BJ (cell line): ENCODE measurements at regions not wholly inside any gene's neighbourhood (a gene's known extent, or its start where the extent isn't known, plus 50 kb on each side); places are given as distances from the start of the nearest gene placed in this dataset.

ENCODE experiments used
- CTCF ChIA-PET: fragments of 350-600 bp; formaldehyde crosslinking; extraction: SDS; loops from one replicate; lab custom pipeline; 2021; ENCODE audit warnings: antibody characterized with exemption, inconsistent platforms; lab: Yijun Ruan, JAX
- POLR2A ChIA-PET: fragments of 300-600 bp; sonication (Branson Sonifier 250); formaldehyde crosslinking; extraction: SDS; loops from one replicate; lab custom pipeline; 2021; ENCODE audit warnings: antibody characterized with exemption; lab: Charles Lee
- DNase-seq: peaks from one replicate; pipeline ENCODE4 v3.0.0-alpha.2; 2011; ENCODE audit warnings: low read depth
- H3K27me3 ChIP-seq: 2 replicates; pipeline ENCODE4 v1.6.0; 2011; ENCODE audit warnings: low read length; ENCODE audit not compliant: control insufficient read depth, insufficient read depth
- H3K36me3 ChIP-seq: 2 replicates; pipeline ENCODE4 v1.5.1; 2011; ENCODE audit warnings: low read length; ENCODE audit not compliant: control insufficient read depth, insufficient read depth
- H3K4me3 ChIP-seq: 2 replicates; pipeline ENCODE4 v1.5.1; 2011; ENCODE audit warnings: low read depth, mild to moderate bottlenecking, control low read depth, low read length
- TF ChIP-seq, protein P1 (sequence below): IDR thresholded peaks from 2 replicates; pipeline ENCODE4 v1.5.1; 2011; ENCODE audit warnings: low read depth, mild to moderate bottlenecking, control low read depth, inconsistent platforms, low read length, moderate library complexity; ENCODE audit not compliant: insufficient read depth

GRCh38 chr18:47748093-47748796 is 182.2 kb downstream of the SMAD2 start:
- DNase-seq: no peak
- POLR2A ChIA-PET: no interaction called here
- Histone ChIP-seq H3K4me3 (no peak overlapping the region), H3K27me3 (peaks cover 4% of the 10 kb centered on the region; the same call in 1 of the 2 replicates), H3K36me3 (no peaks in the 10 kb centered on the region)
- TF ChIP-seq, protein P1, sequence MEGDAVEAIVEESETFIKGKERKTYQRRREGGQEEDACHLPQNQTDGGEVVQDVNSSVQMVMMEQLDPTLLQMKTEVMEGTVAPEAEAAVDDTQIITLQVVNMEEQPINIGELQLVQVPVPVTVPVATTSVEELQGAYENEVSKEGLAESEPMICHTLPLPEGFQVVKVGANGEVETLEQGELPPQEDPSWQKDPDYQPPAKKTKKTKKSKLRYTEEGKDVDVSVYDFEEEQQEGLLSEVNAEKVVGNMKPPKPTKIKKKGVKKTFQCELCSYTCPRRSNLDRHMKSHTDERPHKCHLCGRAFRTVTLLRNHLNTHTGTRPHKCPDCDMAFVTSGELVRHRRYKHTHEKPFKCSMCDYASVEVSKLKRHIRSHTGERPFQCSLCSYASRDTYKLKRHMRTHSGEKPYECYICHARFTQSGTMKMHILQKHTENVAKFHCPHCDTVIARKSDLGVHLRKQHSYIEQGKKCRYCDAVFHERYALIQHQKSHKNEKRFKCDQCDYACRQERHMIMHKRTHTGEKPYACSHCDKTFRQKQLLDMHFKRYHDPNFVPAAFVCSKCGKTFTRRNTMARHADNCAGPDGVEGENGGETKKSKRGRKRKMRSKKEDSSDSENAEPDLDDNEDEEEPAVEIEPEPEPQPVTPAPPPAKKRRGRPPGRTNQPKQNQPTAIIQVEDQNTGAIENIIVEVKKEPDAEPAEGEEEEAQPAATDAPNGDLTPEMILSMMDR: no peak
- CTCF ChIA-PET: interaction anchor here (0.6 to 3.2 kb wide), 49 partner anchors 7 to 711 kb away, joined by 3 to 61 read pairs (median 4); no protein-coding TSS in a partner anchor

DNA sequence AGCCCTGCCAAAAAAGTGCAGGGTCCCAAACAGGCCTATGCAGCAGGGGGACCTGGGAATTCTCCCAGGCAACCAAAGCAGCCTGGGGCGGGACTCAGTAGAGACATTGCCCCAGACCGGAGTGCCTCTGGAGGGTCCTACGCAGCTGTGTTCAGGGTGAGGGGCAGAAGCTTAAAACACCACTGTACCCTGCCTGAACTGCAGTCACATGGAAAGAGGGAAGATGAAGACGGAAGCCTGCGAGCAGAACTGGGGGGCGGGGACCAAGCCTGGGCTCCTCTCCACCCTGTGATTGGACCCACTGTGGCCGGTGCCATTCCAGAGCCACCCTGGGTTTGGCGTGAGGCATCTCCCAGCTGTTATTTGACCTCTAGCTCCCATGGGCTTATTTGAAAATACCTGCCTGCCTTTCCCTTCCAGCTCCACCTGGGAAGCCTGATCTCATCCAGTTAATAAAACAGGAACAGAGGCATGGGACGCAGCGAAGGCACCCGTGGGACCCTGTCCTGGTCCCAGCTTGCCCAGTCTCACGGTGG is 183.1 kb downstream of the SMAD2 start:
- no peak for DNase-seq
- H3K27me3 ChIP-seq: peaks cover 4% of the 10 kb centered on the region; the same call in 1 of the 2 replicates
- CTCF ChIA-PET: interaction anchor here (0.8 to 3.2 kb wide), 8 partner anchors 8 to 696 kb away, joined by 3 to 61 read pairs (median 8); no protein-coding TSS in a partner anchor
- H3K36me3 ChIP-seq: no peaks in the 10 kb centered on the region
- TF ChIP-seq, protein P1: no peak
- POLR2A ChIA-PET: no interaction called here
- H3K4me3 ChIP-seq: no peak overlapping the region

DNA sequence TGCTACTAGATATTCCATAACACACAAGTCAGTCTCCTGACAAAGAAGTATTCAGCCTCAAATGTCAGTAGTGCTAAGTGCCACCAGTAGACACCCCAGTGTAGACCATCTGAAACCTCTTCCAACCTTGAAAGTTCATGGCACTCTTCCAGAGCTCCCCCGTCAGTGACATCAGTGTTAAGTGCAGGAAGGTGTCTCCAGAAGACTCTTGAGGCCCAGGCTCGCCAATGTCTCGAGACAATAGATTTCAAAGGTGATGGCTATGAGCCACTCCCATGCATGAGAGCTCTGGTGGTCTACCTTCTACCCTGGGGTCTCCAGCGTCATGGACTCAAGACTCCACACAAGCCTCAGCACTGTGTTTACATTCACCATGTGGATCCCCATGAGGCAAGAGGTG is 183.8 kb downstream of the SMAD2 start:
- Histone ChIP-seq H3K36me3 (no peaks in the 10 kb centered on the region), H3K4me3 (no peak overlapping the region), H3K27me3 (peaks cover 6% of the 10 kb centered on the region; the same call in 1 of the 2 replicates)
- DNase-seq: no peak
- TF ChIP-seq, protein P1: no peak
- POLR2A ChIA-PET: no interaction called here
- CTCF ChIA-PET: interaction anchor here (0.8 to 3.2 kb wide), 5 partner anchors 10 to 695 kb away, joined by 3 to 61 read pairs (median 8); no protein-coding TSS in a partner anchor

GRCh38 chr18:47745227-47745626 is 185.2 kb downstream of the SMAD2 start:
- ChIA-PET POLR2A (no interaction called here), CTCF (interaction anchor here (0.9 to 2.5 kb wide), 2 partner anchors 11 to 285 kb away, joined by 4 to 14 read pairs; no protein-coding TSS in a partner anchor)
- H3K4me3 ChIP-seq: no peak overlapping the region

More at GRCh38 chr18:47745227-47745626, 185.2 kb downstream of the SMAD2 start:
- DNase-seq: no peak
- Histone ChIP-seq H3K27me3 (peaks cover 3% of the 10 kb centered on the region; the same call in 1 of the 2 replicates), H3K36me3 (no peaks in the 10 kb centered on the region)
- TF ChIP-seq, protein P1: no peak
